Body of pancreas (tissue), 4 donors: ENCODE measurements at regions not wholly inside any gene's neighbourhood (a gene's known extent, or its start where the extent isn't known, plus 50 kb on each side); places are given as distances from the start of the nearest gene placed in this dataset.
A peak's percentile ranks its signal among the peaks of the same experiment; 100 is the strongest.

Source experiments
- ATAC-seq: fragments of 150-250 bp; one replicate; pipeline ENCODE4 v1.9.1; 2016
- DNase-seq, 4 donors: peaks; one replicate each; pipeline ENCODE4 v3.0.0-alpha.2; 2019
- H3K27ac ChIP-seq, 4 donors: fragments of 200-600 bp; sonication (generic); 1 replicate in 3 of 4; 2 replicates in 1 of 4; pipeline versions ENCODE4 v1.5.1 to v1.6.1; 2016 to 2019; ENCODE audit warnings: mild to moderate bottlenecking in 1 of 4, mixed read lengths in 1 of 4, moderate library complexity in 1 of 4
- H3K27me3 ChIP-seq, 2 donors: fragments of 200-600 bp; sonication (generic); one replicate each; pipeline ENCODE4 v1.6.0; 2016; ENCODE audit warnings: mild to moderate bottlenecking in 1 of 2
- H3K36me3 ChIP-seq, 2 donors: fragments of 200-600 bp; sonication (generic); replicated peaks in 1 of 2; 2 replicates each; pipeline ENCODE4 v1.5.1; 2016; ENCODE audit warnings: low read depth in 2 of 2; ENCODE audit not compliant: insufficient read depth in 1 of 2
- H3K4me1 ChIP-seq: fragments of 200-600 bp; sonication (generic); one replicate; pipeline ENCODE4 v1.6.0; 2016
- H3K4me3 ChIP-seq, 2 donors: fragments of 200-600 bp; sonication (generic); 1 replicate in 1 of 2; 2 replicates in 1 of 2; pipeline ENCODE4 v1.5.1; 2016 to 2019
- H3K9me3 ChIP-seq, 3 donors: fragments of 200-600 bp; sonication (generic); 1 replicate in 2 of 3; 2 replicates in 1 of 3; pipeline ENCODE4 v1.5.1; 2016
- POLR2A ChIP-seq, 3 donors: fragments of 450-650 bp; IDR thresholded peaks; one replicate each; pipeline ENCODE4 v1.6.1; 2016; ENCODE audit warnings: antibody characterized with exemption in 3 of 3, mild to moderate bottlenecking in 2 of 3
- WGBS, 2 donors: methylation state at CpG; one replicate each; pipeline ENCODE4 v1.1.5; 2017; 5-methylcytosine and 5-hydroxymethylcytosine counted together
- intact Hi-C: fragments of 100-400 bp; cut with DNase I; formaldehyde crosslinking; loops from one replicate; pipeline ENCODE4 v1.15.1; 2023
- TF ChIP-seq, protein P1 (sequence below), 7 experiments: fragments of 450-650 bp in 4 of 7; fragments of 200-600 bp in 3 of 7; sonication (generic) in 3 of 7; IDR thresholded peaks; one replicate each; pipeline ENCODE4 v1.5.1; 2016 to 2019; ENCODE audit warnings: antibody characterized with exemption in 7 of 7

DNA sequence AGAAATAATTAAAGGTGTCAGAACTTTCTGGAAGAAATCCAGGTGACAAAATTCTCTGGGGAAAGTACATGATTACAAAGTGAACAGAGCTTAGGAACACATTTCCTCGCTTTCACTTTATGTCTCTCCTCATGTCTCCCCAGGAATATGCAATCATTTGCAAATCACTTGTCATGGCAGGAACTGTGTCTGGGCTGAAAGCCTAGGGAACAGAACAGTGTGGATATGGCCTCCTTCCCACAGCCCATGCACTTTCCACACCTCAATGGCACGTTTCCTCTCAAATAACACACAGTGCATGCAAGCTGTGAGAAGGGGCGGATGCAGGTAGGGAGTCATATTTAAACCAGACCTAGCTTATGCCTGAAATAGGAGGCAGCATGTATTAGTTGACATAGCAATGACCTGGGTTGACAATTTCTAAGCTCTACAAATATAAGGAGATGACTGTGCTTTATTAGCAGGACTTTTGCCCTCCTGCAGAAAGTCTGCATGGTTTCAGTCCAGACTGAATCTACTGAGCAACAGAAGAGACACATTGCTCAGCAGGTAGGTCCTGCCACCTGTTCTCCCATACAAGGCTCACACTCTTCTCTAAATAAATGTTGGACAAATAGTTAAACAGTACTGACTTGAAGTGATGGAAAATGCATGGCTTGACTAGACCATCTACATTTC is 236.0 kb upstream of the ELAC2 start:
- intact Hi-C loops = no loop called here
- H3K36me3 ChIP-seq = no peaks in the 10 kb centered on the region
- H3K27me3 ChIP-seq = no peaks in the 10 kb centered on the region
- WGBS, 2 donors = 73 to 78% methylated on average over 3 of the region's 3 CpGs
- no peak for ATAC-seq
- H3K4me1 ChIP-seq = no peaks in the 10 kb centered on the region
- no peak for DNase-seq
- no peak for TF ChIP-seq POLR2A (IDR thresholded peaks at IDR 0.05)
- TF ChIP-seq, protein P1, sequence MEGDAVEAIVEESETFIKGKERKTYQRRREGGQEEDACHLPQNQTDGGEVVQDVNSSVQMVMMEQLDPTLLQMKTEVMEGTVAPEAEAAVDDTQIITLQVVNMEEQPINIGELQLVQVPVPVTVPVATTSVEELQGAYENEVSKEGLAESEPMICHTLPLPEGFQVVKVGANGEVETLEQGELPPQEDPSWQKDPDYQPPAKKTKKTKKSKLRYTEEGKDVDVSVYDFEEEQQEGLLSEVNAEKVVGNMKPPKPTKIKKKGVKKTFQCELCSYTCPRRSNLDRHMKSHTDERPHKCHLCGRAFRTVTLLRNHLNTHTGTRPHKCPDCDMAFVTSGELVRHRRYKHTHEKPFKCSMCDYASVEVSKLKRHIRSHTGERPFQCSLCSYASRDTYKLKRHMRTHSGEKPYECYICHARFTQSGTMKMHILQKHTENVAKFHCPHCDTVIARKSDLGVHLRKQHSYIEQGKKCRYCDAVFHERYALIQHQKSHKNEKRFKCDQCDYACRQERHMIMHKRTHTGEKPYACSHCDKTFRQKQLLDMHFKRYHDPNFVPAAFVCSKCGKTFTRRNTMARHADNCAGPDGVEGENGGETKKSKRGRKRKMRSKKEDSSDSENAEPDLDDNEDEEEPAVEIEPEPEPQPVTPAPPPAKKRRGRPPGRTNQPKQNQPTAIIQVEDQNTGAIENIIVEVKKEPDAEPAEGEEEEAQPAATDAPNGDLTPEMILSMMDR (IDR thresholded peaks at IDR 0.05) = no peak
- no peaks in the 10 kb centered on the region for H3K9me3 ChIP-seq
- H3K27ac ChIP-seq = no peak overlapping the region
- H3K4me3 ChIP-seq = no peak overlapping the region

- WGBS, 2 donors = 44% methylated on average over 5 of the region's 5 CpGs
- ATAC-seq (no peak), DNase-seq (peak in 1 of 4 donors; percentile 28)
- H3K27me3 ChIP-seq = no peaks in the 10 kb centered on the region
- no peak overlapping the region for H3K27ac ChIP-seq
- no peaks in the 10 kb centered on the region for H3K36me3 ChIP-seq
- TF ChIP-seq POLR2A (IDR thresholded peaks at IDR 0.05) = no peak
- TF ChIP-seq, protein P1 (IDR thresholded peaks at IDR 0.05) = no peak
- H3K4me1 ChIP-seq = no peaks in the 10 kb centered on the region
- intact Hi-C loops = no loop called here
- H3K4me3 ChIP-seq = no peak overlapping the region
- no peaks in the 10 kb centered on the region for H3K9me3 ChIP-seq
These were observed 226.7 kb upstream of the ELAC2 start for GRCh38 chr17:13244513-13244912.

GRCh38 chr17:13243585-13243984 is 225.8 kb upstream of the ELAC2 start:
- no peaks in the 10 kb centered on the region for H3K4me1 ChIP-seq
- no peaks in the 10 kb centered on the region for H3K36me3 ChIP-seq
- H3K27ac ChIP-seq = no peak overlapping the region
- intact Hi-C loops = no loop called here
- no peaks in the 10 kb centered on the region for H3K9me3 ChIP-seq
- no peak overlapping the region for H3K4me3 ChIP-seq
- no peak for DNase-seq
- no peak for ATAC-seq
- TF ChIP-seq, protein P1 (IDR thresholded peaks at IDR 0.05) = no peak
- no peak for TF ChIP-seq POLR2A (IDR thresholded peaks at IDR 0.05)
- no peaks in the 10 kb centered on the region for H3K27me3 ChIP-seq
- 92 to 99% methylated on average over 4 of the region's 4 CpGs for WGBS, 2 donors

DNA sequence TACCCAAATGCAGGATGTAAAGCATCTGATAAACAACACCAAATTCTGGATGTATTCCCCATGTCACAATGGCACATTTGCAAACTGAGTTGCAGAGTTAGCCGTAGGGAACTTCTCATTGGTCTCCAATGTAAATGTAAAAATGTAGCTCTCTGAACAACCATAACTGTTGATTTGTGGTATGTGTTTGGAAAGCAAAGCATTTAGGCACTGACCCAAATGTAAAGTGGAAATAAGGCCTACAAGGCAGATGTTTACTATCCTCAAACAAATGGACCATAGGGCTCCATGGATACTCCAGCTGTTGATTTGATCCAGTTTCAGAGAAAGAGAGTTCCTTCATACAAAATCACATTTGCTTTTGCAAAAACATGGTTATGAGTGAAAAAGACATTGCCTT is 223.0 kb upstream of the ELAC2 start:
- Histone ChIP-seq H3K27me3 (no peaks in the 10 kb centered on the region), H3K9me3 (no peaks in the 10 kb centered on the region), H3K4me3 (no peak overlapping the region), H3K4me1 (no peaks in the 10 kb centered on the region), H3K27ac (no peak overlapping the region), H3K36me3 (no peaks in the 10 kb centered on the region)
- intact Hi-C loops = no loop called here
- WGBS, 2 donors = 83 to 100% methylated on average over 1 of the region's 1 CpG
- no peak for ATAC-seq
- DNase-seq = no peak
- TF ChIP-seq, protein P1 (IDR thresholded peaks at IDR 0.05) = no peak
- TF ChIP-seq POLR2A (IDR thresholded peaks at IDR 0.05) = no peak
